GM19372 (cell line): ENCODE measurements at regions not wholly inside any gene's neighbourhood (a gene's known extent, or its start where the extent isn't known, plus 50 kb on each side); places are given as distances from the start of the nearest gene placed in this dataset.

Experiments
- ATAC-seq: cut with Tn5 transposase; IDR thresholded peaks from one replicate; pipeline ENCODE4 v1.9.1; 2021; ENCODE audit warnings: mild to moderate bottlenecking, low read depth, moderate library complexity; ENCODE audit not compliant: unreplicated experiment

- no peak for ATAC-seq
These were observed 558.6 kb upstream of the HS6ST1 start for GRCh38 chr2:128876986-128877983.

GRCh38 chr2:128879161-128879560 is 560.5 kb upstream of the HS6ST1 start:
- ATAC-seq: no peak

GRCh38 chr2:128894896-128895295 is 576.2 kb upstream of the HS6ST1 start:
- no peak for ATAC-seq

GRCh38 chr2:128901572-128902391 is 583.1 kb upstream of the HS6ST1 start:
- no peak for ATAC-seq

GRCh38 chr2:128903637-128904036 is 585.0 kb upstream of the HS6ST1 start:
- ATAC-seq: no peak

GRCh38 chr2:128911276-128911675 is 592.6 kb upstream of the HS6ST1 start:
- no peak for ATAC-seq

- ATAC-seq: no peak
These were observed 595.7 kb upstream of the HS6ST1 start for GRCh38 chr2:128914320-128914719.

GRCh38 chr2:128921751-128922150 is 603.1 kb upstream of the HS6ST1 start:
- no peak for ATAC-seq

- no peak for ATAC-seq
These were observed 603.5 kb upstream of the HS6ST1 start for GRCh38 chr2:128922154-128922553.

GRCh38 chr2:128925631-128926030 is 607.0 kb upstream of the HS6ST1 start:
- no peak for ATAC-seq

- ATAC-seq: no peak
These were observed 611.4 kb upstream of the HS6ST1 start for GRCh38 chr2:128930101-128930500.

GRCh38 chr2:128940378-128940777 is 621.7 kb upstream of the HS6ST1 start:
- ATAC-seq: no peak

GRCh38 chr2:128941751-128942150 is 623.1 kb upstream of the HS6ST1 start:
- ATAC-seq: no peak

GRCh38 chr2:128949360-128949759 is 630.7 kb upstream of the HS6ST1 start:
- ATAC-seq: no peak

GRCh38 chr2:128950758-128951157 is 632.1 kb upstream of the HS6ST1 start:
- no peak for ATAC-seq

- no peak for ATAC-seq
These were observed 639.6 kb upstream of the HS6ST1 start for GRCh38 chr2:128958241-128958640.

GRCh38 chr2:128967646-128968045 is 649.0 kb upstream of the HS6ST1 start:
- ATAC-seq: no peak

- ATAC-seq: no peak
These were observed 650.7 kb upstream of the HS6ST1 start for GRCh38 chr2:128969374-128969773.

GRCh38 chr2:128970332-128971116 is 651.9 kb upstream of the HS6ST1 start:
- ATAC-seq: no peak

- ATAC-seq: no peak
These were observed 654.9 kb upstream of the HS6ST1 start for GRCh38 chr2:128973566-128973965.

- ATAC-seq: no peak
These were observed 659.5 kb upstream of the HS6ST1 start for GRCh38 chr2:128978212-128978611.
